ENCODE measurements at regions not wholly inside any gene's neighbourhood (a gene's known extent, or its start where the extent isn't known, plus 50 kb on each side); places are given as distances from the start of the nearest gene placed in this dataset.

DNA sequence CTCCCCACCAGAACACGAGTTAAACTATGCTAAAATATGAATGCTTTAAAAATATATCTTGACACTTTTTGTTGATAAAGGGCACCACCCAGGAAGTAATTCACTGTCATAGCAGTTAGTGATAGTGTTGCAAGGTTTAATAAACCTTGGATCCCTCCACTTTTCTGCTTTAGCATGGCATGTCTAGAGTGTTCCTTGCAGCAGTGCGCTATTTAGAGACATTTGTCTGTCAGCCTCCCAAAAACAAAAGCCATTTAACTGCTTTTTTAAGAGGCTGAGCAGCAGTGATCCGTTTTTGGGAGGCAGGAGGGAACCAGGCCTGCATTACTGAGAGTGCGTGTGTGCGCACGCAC, 69.6 kb upstream of the RAB11FIP2 start (continued):
- TF ChIP-seq, protein P1, sequence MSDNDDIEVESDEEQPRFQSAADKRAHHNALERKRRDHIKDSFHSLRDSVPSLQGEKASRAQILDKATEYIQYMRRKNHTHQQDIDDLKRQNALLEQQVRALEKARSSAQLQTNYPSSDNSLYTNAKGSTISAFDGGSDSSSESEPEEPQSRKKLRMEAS (IDR thresholded peaks at IDR 0.05; ENCODE audit: low read depth) = no peak
- TF ChIP-seq CHD2 (IDR thresholded peaks at IDR 0.05; ENCODE audit: low read length, partially characterized antibody) (no peak), EP300 (IDR thresholded peaks at IDR 0.05; ENCODE audit: borderline replicate concordance in 1 of 2, low read depth in 1 of 2, low read length in 1 of 2) (no peak), EZH2phosphoT487 (IDR thresholded peaks at IDR 0.05; ENCODE audit: borderline replicate concordance, low read depth) (no peak)

DNA sequence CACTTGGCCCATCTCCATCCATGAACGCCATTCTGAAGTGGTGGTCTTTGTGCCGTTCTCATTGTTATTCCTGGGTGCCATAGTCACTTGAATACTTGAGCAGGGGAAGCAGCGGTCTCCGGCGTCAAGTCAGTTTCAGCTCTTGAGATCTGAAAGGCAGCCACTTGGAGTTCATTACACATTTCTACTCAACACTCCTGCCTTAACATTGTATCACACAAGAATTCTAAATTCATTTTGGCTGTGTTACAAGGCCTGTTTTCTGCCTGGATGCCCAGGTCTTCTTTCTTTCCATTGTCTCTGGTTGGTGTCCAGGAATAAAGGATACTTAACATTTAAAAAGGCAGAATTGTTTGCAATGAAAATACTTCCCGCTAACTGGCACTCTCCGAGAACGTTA, 69.0 kb upstream of the RAB11FIP2 start:
- Histone ChIP-seq H3K4me1 (ENCODE audit: control insufficient read depth in 1 of 2, insufficient read depth in 2 of 2, low read depth in 1 of 2, low read length in 1 of 2) (peaks cover 0 to 10% of the 10 kb centered on the region in 2 experiments; a peak in 1 of 4 replicates), H3K27me3 (ENCODE audit: insufficient read depth) (no peaks in the 10 kb centered on the region), H3K9ac (no peak overlapping the region), H3K4me3 (ENCODE audit: low read depth in 2 of 2, low read length in 1 of 2) (no peak overlapping the region), H3K79me2 (ENCODE audit: insufficient read depth) (no peaks in the 10 kb centered on the region), H3K9me2 (no peaks in the 10 kb centered on the region), H4K20me1 (ENCODE audit: insufficient read depth) (no peaks in the 10 kb centered on the region), H3F3A (replicated peaks; ENCODE audit: insufficient read depth) (no peaks in the 10 kb centered on the region), H3K9me3 (no peaks in the 10 kb centered on the region), H3K27ac (ENCODE audit: low read depth in 2 of 2, low read length in 1 of 2) (no peak overlapping the region), H3K36me3 (replicated peaks in 1 of 2; ENCODE audit: control insufficient read depth in 1 of 2, insufficient read depth in 2 of 2, low read length in 1 of 2) (no peaks in the 10 kb centered on the region), H2AFZ (ENCODE audit: low read depth) (no peak overlapping the region), H3K4me2 (no peak overlapping the region)
- WGBS (ENCODE audit: low lambda C conversion rate) = 81% methylated on average over 8 of the region's 8 CpGs
- ChIA-PET CTCF (no interaction called here), POLR2A (no interaction called here)
- TF ChIP-seq JUND (IDR thresholded peaks at IDR 0.05) (no peak), SIN3A (IDR thresholded peaks at IDR 0.05; ENCODE audit: borderline replicate concordance, low read depth, low read length) (no peak), GATA2 (CRISPR knock-in tag; IDR thresholded peaks at IDR 0.05) (no peak), RAD21 (IDR thresholded peaks at IDR 0.05; ENCODE audit: low read length) (no peak), GABPA (IDR thresholded peaks at IDR 0.05; ENCODE audit: low read depth) (no peak), CHD2 (IDR thresholded peaks at IDR 0.05; ENCODE audit: low read length, partially characterized antibody) (no peak), RFX5 (IDR thresholded peaks at IDR 0.05; ENCODE audit: low read length) (no peak), NRF1 (IDR thresholded peaks at IDR 0.05; ENCODE audit: low read depth, low read length) (no peak), EP300 (IDR thresholded peaks at IDR 0.05; ENCODE audit: borderline replicate concordance in 1 of 2, low read depth in 1 of 2, low read length in 1 of 2) (no peak), POLR2AphosphoS5 (IDR thresholded peaks at IDR 0.05; ENCODE audit: low read depth, low read length) (no peak), RXRA (IDR thresholded peaks at IDR 0.05; ENCODE audit: borderline replicate concordance, low read depth) (no peak)
- TF ChIP-seq, protein P2, sequence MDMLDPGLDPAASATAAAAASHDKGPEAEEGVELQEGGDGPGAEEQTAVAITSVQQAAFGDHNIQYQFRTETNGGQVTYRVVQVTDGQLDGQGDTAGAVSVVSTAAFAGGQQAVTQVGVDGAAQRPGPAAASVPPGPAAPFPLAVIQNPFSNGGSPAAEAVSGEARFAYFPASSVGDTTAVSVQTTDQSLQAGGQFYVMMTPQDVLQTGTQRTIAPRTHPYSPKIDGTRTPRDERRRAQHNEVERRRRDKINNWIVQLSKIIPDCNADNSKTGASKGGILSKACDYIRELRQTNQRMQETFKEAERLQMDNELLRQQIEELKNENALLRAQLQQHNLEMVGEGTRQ (IDR thresholded peaks at IDR 0.05; ENCODE audit: borderline replicate concordance, low read depth, low read length) = no peak
- TF ChIP-seq, protein P3, sequence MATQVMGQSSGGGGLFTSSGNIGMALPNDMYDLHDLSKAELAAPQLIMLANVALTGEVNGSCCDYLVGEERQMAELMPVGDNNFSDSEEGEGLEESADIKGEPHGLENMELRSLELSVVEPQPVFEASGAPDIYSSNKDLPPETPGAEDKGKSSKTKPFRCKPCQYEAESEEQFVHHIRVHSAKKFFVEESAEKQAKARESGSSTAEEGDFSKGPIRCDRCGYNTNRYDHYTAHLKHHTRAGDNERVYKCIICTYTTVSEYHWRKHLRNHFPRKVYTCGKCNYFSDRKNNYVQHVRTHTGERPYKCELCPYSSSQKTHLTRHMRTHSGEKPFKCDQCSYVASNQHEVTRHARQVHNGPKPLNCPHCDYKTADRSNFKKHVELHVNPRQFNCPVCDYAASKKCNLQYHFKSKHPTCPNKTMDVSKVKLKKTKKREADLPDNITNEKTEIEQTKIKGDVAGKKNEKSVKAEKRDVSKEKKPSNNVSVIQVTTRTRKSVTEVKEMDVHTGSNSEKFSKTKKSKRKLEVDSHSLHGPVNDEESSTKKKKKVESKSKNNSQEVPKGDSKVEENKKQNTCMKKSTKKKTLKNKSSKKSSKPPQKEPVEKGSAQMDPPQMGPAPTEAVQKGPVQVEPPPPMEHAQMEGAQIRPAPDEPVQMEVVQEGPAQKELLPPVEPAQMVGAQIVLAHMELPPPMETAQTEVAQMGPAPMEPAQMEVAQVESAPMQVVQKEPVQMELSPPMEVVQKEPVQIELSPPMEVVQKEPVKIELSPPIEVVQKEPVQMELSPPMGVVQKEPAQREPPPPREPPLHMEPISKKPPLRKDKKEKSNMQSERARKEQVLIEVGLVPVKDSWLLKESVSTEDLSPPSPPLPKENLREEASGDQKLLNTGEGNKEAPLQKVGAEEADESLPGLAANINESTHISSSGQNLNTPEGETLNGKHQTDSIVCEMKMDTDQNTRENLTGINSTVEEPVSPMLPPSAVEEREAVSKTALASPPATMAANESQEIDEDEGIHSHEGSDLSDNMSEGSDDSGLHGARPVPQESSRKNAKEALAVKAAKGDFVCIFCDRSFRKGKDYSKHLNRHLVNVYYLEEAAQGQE (IDR thresholded peaks at IDR 0.05; ENCODE audit: low read depth, low read length) = no peak
- TF ChIP-seq, protein P4, sequence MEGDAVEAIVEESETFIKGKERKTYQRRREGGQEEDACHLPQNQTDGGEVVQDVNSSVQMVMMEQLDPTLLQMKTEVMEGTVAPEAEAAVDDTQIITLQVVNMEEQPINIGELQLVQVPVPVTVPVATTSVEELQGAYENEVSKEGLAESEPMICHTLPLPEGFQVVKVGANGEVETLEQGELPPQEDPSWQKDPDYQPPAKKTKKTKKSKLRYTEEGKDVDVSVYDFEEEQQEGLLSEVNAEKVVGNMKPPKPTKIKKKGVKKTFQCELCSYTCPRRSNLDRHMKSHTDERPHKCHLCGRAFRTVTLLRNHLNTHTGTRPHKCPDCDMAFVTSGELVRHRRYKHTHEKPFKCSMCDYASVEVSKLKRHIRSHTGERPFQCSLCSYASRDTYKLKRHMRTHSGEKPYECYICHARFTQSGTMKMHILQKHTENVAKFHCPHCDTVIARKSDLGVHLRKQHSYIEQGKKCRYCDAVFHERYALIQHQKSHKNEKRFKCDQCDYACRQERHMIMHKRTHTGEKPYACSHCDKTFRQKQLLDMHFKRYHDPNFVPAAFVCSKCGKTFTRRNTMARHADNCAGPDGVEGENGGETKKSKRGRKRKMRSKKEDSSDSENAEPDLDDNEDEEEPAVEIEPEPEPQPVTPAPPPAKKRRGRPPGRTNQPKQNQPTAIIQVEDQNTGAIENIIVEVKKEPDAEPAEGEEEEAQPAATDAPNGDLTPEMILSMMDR (IDR thresholded peaks at IDR 0.05) = no peak
- no peak for DNase-seq

Measured in SK-N-SH (cell line).